Body of pancreas (tissue), 4 donors: ENCODE measurements at regions not wholly inside any gene's neighbourhood (a gene's known extent, or its start where the extent isn't known, plus 50 kb on each side); places are given as distances from the start of the nearest gene placed in this dataset.
A peak's percentile ranks its signal among the peaks of the same experiment; 100 is the strongest.

Experiments
- ATAC-seq: fragments of 150-250 bp; one replicate; pipeline ENCODE4 v1.9.1; 2016
- DNase-seq, 4 donors: peaks; one replicate each; pipeline ENCODE4 v3.0.0-alpha.2; 2019
- H3K27ac ChIP-seq, 4 donors: fragments of 200-600 bp; sonication (generic); 1 replicate in 3 of 4; 2 replicates in 1 of 4; pipeline versions ENCODE4 v1.5.1 to v1.6.1; 2016 to 2019; ENCODE audit warnings: mild to moderate bottlenecking in 1 of 4, mixed read lengths in 1 of 4, moderate library complexity in 1 of 4
- H3K27me3 ChIP-seq, 2 donors: fragments of 200-600 bp; sonication (generic); one replicate each; pipeline ENCODE4 v1.6.0; 2016; ENCODE audit warnings: mild to moderate bottlenecking in 1 of 2
- H3K36me3 ChIP-seq, 2 donors: fragments of 200-600 bp; sonication (generic); replicated peaks in 1 of 2; 2 replicates each; pipeline ENCODE4 v1.5.1; 2016; ENCODE audit warnings: low read depth in 2 of 2; ENCODE audit not compliant: insufficient read depth in 1 of 2
- H3K4me1 ChIP-seq: fragments of 200-600 bp; sonication (generic); one replicate; pipeline ENCODE4 v1.6.0; 2016
- H3K4me3 ChIP-seq, 2 donors: fragments of 200-600 bp; sonication (generic); 1 replicate in 1 of 2; 2 replicates in 1 of 2; pipeline ENCODE4 v1.5.1; 2016 to 2019
- H3K9me3 ChIP-seq, 3 donors: fragments of 200-600 bp; sonication (generic); 1 replicate in 2 of 3; 2 replicates in 1 of 3; pipeline ENCODE4 v1.5.1; 2016
- CTCF ChIP-seq, 7 experiments: fragments of 450-650 bp in 4 of 7; fragments of 200-600 bp in 3 of 7; sonication (generic) in 3 of 7; IDR thresholded peaks; one replicate each; pipeline ENCODE4 v1.5.1; 2016 to 2019; ENCODE audit warnings: antibody characterized with exemption in 7 of 7
- POLR2A ChIP-seq, 3 donors: fragments of 450-650 bp; IDR thresholded peaks; one replicate each; pipeline ENCODE4 v1.6.1; 2016; ENCODE audit warnings: antibody characterized with exemption in 3 of 3, mild to moderate bottlenecking in 2 of 3
- WGBS, 2 donors: methylation state at CpG; one replicate each; pipeline ENCODE4 v1.1.5; 2017; 5-methylcytosine and 5-hydroxymethylcytosine counted together
- intact Hi-C: fragments of 100-400 bp; cut with DNase I; formaldehyde crosslinking; loops from one replicate; pipeline ENCODE4 v1.15.1; 2023

GRCh38 chr5:14003936-14004335, 59.4 kb upstream of the DNAH5 start:
- Histone ChIP-seq H3K9me3 (no peaks in the 10 kb centered on the region), H3K27me3 (no peaks in the 10 kb centered on the region), H3K4me1 (peaks cover 8% of the 10 kb centered on the region), H3K4me3 (no peak overlapping the region), H3K36me3 (no peaks in the 10 kb centered on the region), H3K27ac (no peak overlapping the region)
- no peak for DNase-seq
- WGBS, 2 donors: 65 to 67% methylated on average over 4 of the region's 4 CpGs
- no peak for TF ChIP-seq POLR2A (IDR thresholded peaks at IDR 0.05)
- TF ChIP-seq CTCF (IDR thresholded peaks at IDR 0.05): no peak
- intact Hi-C loops: loop anchor here (10.0 kb wide), 1 partner anchor 271 kb away; no protein-coding TSS in a partner anchor
- no peak for ATAC-seq

DNA sequence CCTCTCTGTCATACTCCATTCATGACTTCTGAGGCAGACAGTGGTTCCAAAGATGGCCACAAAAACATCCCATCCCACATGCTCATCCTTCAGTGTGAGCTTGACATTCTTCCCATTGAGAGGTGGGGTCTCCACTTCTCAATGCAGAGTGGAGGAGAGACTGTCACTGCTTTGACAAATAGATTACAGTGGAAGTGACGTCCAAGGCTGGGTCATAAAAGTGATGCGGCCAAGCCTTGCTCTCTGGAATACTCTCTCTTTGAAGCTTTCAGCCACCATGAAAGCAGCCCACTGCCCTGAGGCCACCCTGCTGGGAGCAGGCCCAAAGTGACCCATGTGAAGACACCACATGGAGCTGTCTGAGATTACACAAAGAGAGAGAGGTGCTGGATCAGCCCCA, 59.0 kb upstream of the DNAH5 start:
- peak; percentile 18 for ATAC-seq
- intact Hi-C loops: loop anchor here (10.0 kb wide), 1 partner anchor 271 kb away; no protein-coding TSS in a partner anchor

GRCh38 chr5:13998254-13998653, 53.8 kb upstream of the DNAH5 start:
- Histone ChIP-seq H3K27ac (no peak overlapping the region), H3K9me3 (peaks cover 0 to 7% (median 0%) of the 10 kb centered on the region in 3 donors), H3K36me3 (no peaks in the 10 kb centered on the region), H3K4me3 (no peak overlapping the region), H3K4me1 (no peaks in the 10 kb centered on the region), H3K27me3 (no peaks in the 10 kb centered on the region)
- no peak for TF ChIP-seq POLR2A (IDR thresholded peaks at IDR 0.05)
- no peak for TF ChIP-seq CTCF (IDR thresholded peaks at IDR 0.05)
- WGBS, 2 donors: 25 to 56% methylated on average over 4 of the region's 4 CpGs
- ATAC-seq (no peak), DNase-seq (no peak)
- intact Hi-C loops: no loop called here

More for the DNA sequence above, 59.0 kb upstream of the DNAH5 start:
- Histone ChIP-seq H3K4me3 (no peak overlapping the region), H3K9me3 (no peaks in the 10 kb centered on the region), H3K27ac (no peak overlapping the region), H3K27me3 (no peaks in the 10 kb centered on the region), H3K36me3 (no peaks in the 10 kb centered on the region), H3K4me1 (peaks cover 4% of the 10 kb centered on the region)
- TF ChIP-seq POLR2A (IDR thresholded peaks at IDR 0.05) (no peak), CTCF (IDR thresholded peaks at IDR 0.05) (no peak)
- 85 to 95% methylated on average over 2 of the region's 2 CpGs for WGBS, 2 donors
- no peak for DNase-seq

GRCh38 chr5:13997514-13997913, 53.0 kb upstream of the DNAH5 start:
- Histone ChIP-seq H3K9me3 (peaks cover 0 to 7% (median 0%) of the 10 kb centered on the region in 3 donors), H3K4me1 (no peaks in the 10 kb centered on the region), H3K27ac (no peak overlapping the region), H3K4me3 (no peak overlapping the region), H3K36me3 (no peaks in the 10 kb centered on the region), H3K27me3 (no peaks in the 10 kb centered on the region)
- intact Hi-C loops: no loop called here
- no peak for ATAC-seq
- 100% methylated on average over 2 of the region's 2 CpGs for WGBS, 2 donors
- TF ChIP-seq POLR2A (IDR thresholded peaks at IDR 0.05): no peak
- TF ChIP-seq CTCF (IDR thresholded peaks at IDR 0.05): no peak
- no peak for DNase-seq

GRCh38 chr5:13994621-13995253, 50.2 kb upstream of the DNAH5 start:
- ATAC-seq: no peak
- intact Hi-C loops: no loop called here

More at GRCh38 chr5:13994621-13995253, 50.2 kb upstream of the DNAH5 start:
- no peaks in the 10 kb centered on the region for H3K27me3 ChIP-seq
- TF ChIP-seq POLR2A (IDR thresholded peaks at IDR 0.05): no peak
- TF ChIP-seq CTCF (IDR thresholded peaks at IDR 0.05): no peak
- H3K36me3 ChIP-seq: no peaks in the 10 kb centered on the region
- WGBS, 2 donors: 58 to 59% methylated on average over 9 of the region's 9 CpGs
- no peak overlapping the region for H3K27ac ChIP-seq
- no peak overlapping the region for H3K4me3 ChIP-seq
- peak in 1 of 4 donors; percentile 20 for DNase-seq
- no peaks in the 10 kb centered on the region for H3K4me1 ChIP-seq
- H3K9me3 ChIP-seq: peaks cover 0 to 7% (median 0%) of the 10 kb centered on the region in 3 donors
